OCI-LY1 (cell line): ENCODE measurements at regions not wholly inside any gene's neighbourhood (a gene's known extent, or its start where the extent isn't known, plus 50 kb on each side); places are given as distances from the start of the nearest gene placed in this dataset.

ENCODE experiments used
- H2AFZ ChIP-seq: fragments of 200-600 bp; sonication (generic), shearing (Covaris generic); 2 replicates; pipeline ENCODE4 v1.6.0; 2014; ENCODE audit warnings: antibody characterized with exemption, mild to moderate bottlenecking, low read length
- H3F3A ChIP-seq: fragments of 200-600 bp; sonication (generic), shearing (Covaris generic); 2 replicates; pipeline ENCODE4 v1.6.0; 2014; ENCODE audit warnings: mild to moderate bottlenecking, antibody characterized with exemption, low read length, moderate library complexity; ENCODE audit not compliant: insufficient read depth
- H3K27ac ChIP-seq: fragments of 200-600 bp; sonication (generic); 2 replicates; pipeline ENCODE4 v1.5.1; 2014; ENCODE audit warnings: low read length, mixed run types, mild to moderate bottlenecking, low read depth; ENCODE audit not compliant: poor library complexity, severe bottlenecking
- H3K27me3 ChIP-seq: fragments of 200-600 bp; sonication (generic); 2 replicates; pipeline ENCODE4 v1.6.0; 2014; ENCODE audit warnings: antibody characterized with exemption, mild to moderate bottlenecking, low read length, moderate library complexity; ENCODE audit not compliant: insufficient read depth
- H3K36me3 ChIP-seq: fragments of 200-600 bp; sonication (generic); 2 replicates; pipeline ENCODE4 v1.6.1; 2014; ENCODE audit warnings: mild to moderate bottlenecking, antibody characterized with exemption, low read length, moderate library complexity, mixed read lengths; ENCODE audit not compliant: insufficient read depth
- H3K4me1 ChIP-seq: fragments of 200-600 bp; sonication (generic); 2 replicates; pipeline ENCODE4 v1.5.1; 2014; ENCODE audit warnings: mild to moderate bottlenecking, low read length, moderate library complexity; ENCODE audit not compliant: insufficient read depth, severe bottlenecking
- H3K4me2 ChIP-seq: fragments of 200-600 bp; sonication (generic), shearing (Covaris generic); 2 replicates; pipeline ENCODE4 v1.6.1; 2014; ENCODE audit warnings: low read length
- H3K4me3 ChIP-seq: fragments of 200-600 bp; sonication (generic); 2 replicates; pipeline ENCODE4 v1.5.1; 2014; ENCODE audit warnings: low read length, low read depth, mild to moderate bottlenecking, mixed read lengths; ENCODE audit not compliant: poor library complexity, severe bottlenecking
- H3K79me2 ChIP-seq: fragments of 200-600 bp; shearing (Covaris generic); 2 replicates; pipeline ENCODE4 v1.6.1; 2016; ENCODE audit warnings: mixed run types, low read length, mixed read lengths; ENCODE audit not compliant: insufficient read depth
- H3K9ac ChIP-seq: fragments of 200-600 bp; sonication (generic), shearing (Covaris generic); 2 replicates; pipeline ENCODE4 v1.6.1; 2014; ENCODE audit warnings: mild to moderate bottlenecking, low read length, mixed read lengths
- H3K9me2 ChIP-seq: fragments of 200-600 bp; sonication (generic), shearing (Covaris generic); 2 replicates; pipeline ENCODE4 v1.6.1; 2014; ENCODE audit warnings: low read depth, mild to moderate bottlenecking, low read length, mixed read lengths
- H3K9me3 ChIP-seq: fragments of 200-600 bp; shearing (Covaris generic); 2 replicates; pipeline ENCODE4 v1.6.1; 2014; ENCODE audit warnings: low read length, mixed read lengths
- H4K20me1 ChIP-seq: fragments of 200-600 bp; sonication (generic), shearing (Covaris generic); 2 replicates; pipeline ENCODE4 v1.6.0; 2016; ENCODE audit warnings: mild to moderate bottlenecking, low read length; ENCODE audit not compliant: insufficient read depth
- EZH2 ChIP-seq: fragments of 200-600 bp; sonication (generic), shearing (Covaris generic); IDR thresholded peaks from 2 replicates; pipeline ENCODE4 v1.8.0; 2017; ENCODE audit warnings: borderline replicate concordance, mixed run types, mild to moderate bottlenecking, antibody characterized with exemption, low read length, moderate library complexity, mixed read lengths
- TF ChIP-seq, protein P1 (sequence below): fragments of 200-600 bp; sonication (generic), shearing (Covaris generic); IDR thresholded peaks from 2 replicates; pipeline ENCODE4 v1.5.1; 2017; ENCODE audit warnings: mild to moderate bottlenecking, antibody characterized with exemption, low read length, moderate library complexity, mixed read lengths

GRCh38 chr2:52828112-52828511 is 939.5 kb upstream of the CHAC2 start:
- H2AFZ ChIP-seq: no peak overlapping the region
- no peaks in the 10 kb centered on the region for H3K9me3 ChIP-seq
- H3K79me2 ChIP-seq: no peaks in the 10 kb centered on the region
- no peaks in the 10 kb centered on the region for H4K20me1 ChIP-seq
- H3K9ac ChIP-seq: no peak overlapping the region
- TF ChIP-seq EZH2: no peak
- TF ChIP-seq, protein P1, sequence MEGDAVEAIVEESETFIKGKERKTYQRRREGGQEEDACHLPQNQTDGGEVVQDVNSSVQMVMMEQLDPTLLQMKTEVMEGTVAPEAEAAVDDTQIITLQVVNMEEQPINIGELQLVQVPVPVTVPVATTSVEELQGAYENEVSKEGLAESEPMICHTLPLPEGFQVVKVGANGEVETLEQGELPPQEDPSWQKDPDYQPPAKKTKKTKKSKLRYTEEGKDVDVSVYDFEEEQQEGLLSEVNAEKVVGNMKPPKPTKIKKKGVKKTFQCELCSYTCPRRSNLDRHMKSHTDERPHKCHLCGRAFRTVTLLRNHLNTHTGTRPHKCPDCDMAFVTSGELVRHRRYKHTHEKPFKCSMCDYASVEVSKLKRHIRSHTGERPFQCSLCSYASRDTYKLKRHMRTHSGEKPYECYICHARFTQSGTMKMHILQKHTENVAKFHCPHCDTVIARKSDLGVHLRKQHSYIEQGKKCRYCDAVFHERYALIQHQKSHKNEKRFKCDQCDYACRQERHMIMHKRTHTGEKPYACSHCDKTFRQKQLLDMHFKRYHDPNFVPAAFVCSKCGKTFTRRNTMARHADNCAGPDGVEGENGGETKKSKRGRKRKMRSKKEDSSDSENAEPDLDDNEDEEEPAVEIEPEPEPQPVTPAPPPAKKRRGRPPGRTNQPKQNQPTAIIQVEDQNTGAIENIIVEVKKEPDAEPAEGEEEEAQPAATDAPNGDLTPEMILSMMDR: no peak
- no peaks in the 10 kb centered on the region for H3K4me1 ChIP-seq
- no peaks in the 10 kb centered on the region for H3K9me2 ChIP-seq
- H3F3A ChIP-seq: no peaks in the 10 kb centered on the region
- no peaks in the 10 kb centered on the region for H3K27me3 ChIP-seq
- H3K27ac ChIP-seq: no peak overlapping the region
- no peak overlapping the region for H3K4me3 ChIP-seq
- no peak overlapping the region for H3K4me2 ChIP-seq
- H3K36me3 ChIP-seq: no peaks in the 10 kb centered on the region

GRCh38 chr2:52821631-52822030 is 946.0 kb upstream of the CHAC2 start:
- H3K4me1 ChIP-seq: no peaks in the 10 kb centered on the region
- H3K9me3 ChIP-seq: no peaks in the 10 kb centered on the region
- H2AFZ ChIP-seq: no peak overlapping the region
- H3K4me3 ChIP-seq: no peak overlapping the region
- H3F3A ChIP-seq: no peaks in the 10 kb centered on the region
- H3K27me3 ChIP-seq: no peaks in the 10 kb centered on the region
- H3K27ac ChIP-seq: no peak overlapping the region
- no peaks in the 10 kb centered on the region for H3K36me3 ChIP-seq
- no peaks in the 10 kb centered on the region for H3K79me2 ChIP-seq
- no peaks in the 10 kb centered on the region for H3K9me2 ChIP-seq
- no peak overlapping the region for H3K9ac ChIP-seq
- no peak overlapping the region for H3K4me2 ChIP-seq
- TF ChIP-seq, protein P1: peak; percentile 21; the same call in 1 of the 2 replicates
- TF ChIP-seq EZH2: no peak
- H4K20me1 ChIP-seq: no peaks in the 10 kb centered on the region

DNA sequence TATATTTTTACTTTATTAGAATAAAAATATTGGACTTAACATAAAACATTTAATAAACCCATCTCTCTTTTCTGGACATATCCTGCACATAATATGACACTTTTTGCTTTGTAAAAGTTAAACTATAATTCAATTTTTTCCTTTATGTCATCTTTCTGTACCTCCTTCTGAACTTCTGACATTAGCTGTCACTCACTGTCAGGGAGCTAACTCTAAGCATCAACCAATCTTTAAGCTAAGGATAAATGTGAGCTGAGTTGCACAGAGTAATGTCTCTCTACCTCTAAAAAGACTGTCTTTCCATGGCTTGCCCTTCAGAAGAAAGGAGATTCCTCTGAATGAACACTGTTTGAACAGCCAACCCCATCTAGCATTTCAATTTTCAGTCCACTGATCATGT is 948.6 kb upstream of the CHAC2 start:
- Histone ChIP-seq H3K27me3 (no peaks in the 10 kb centered on the region), H3K9me2 (no peaks in the 10 kb centered on the region), H3K4me3 (no peak overlapping the region), H3K9ac (no peak overlapping the region), H3K9me3 (no peaks in the 10 kb centered on the region), H3K4me2 (no peak overlapping the region), H3F3A (no peaks in the 10 kb centered on the region), H3K79me2 (no peaks in the 10 kb centered on the region), H3K36me3 (no peaks in the 10 kb centered on the region), H3K4me1 (no peaks in the 10 kb centered on the region), H2AFZ (no peak overlapping the region), H3K27ac (no peak overlapping the region), H4K20me1 (no peaks in the 10 kb centered on the region)
- TF ChIP-seq, protein P1: no peak
- TF ChIP-seq EZH2: no peak
